Esophagus muscularis mucosa (tissue), 4 donors: ENCODE measurements at regions not wholly inside any gene's neighbourhood (a gene's known extent, or its start where the extent isn't known, plus 50 kb on each side); places are given as distances from the start of the nearest gene placed in this dataset.
A peak's percentile ranks its signal among the peaks of the same experiment; 100 is the strongest.

Experiments used
- DNase-seq: peaks from one replicate; pipeline ENCODE4 v3.0.0-alpha.2; 2017; ENCODE audit errors: extremely low spot score
- H3K27ac ChIP-seq, 4 donors: fragments of 200-600 bp; sonication (generic); replicated peaks in 1 of 4; 1 replicate in 3 of 4; 2 replicates in 1 of 4; pipeline ENCODE4 v1.5.1; 2016 to 2019; ENCODE audit warnings: mild to moderate bottlenecking in 1 of 4
- H3K27me3 ChIP-seq, 4 donors: fragments of 200-600 bp; sonication (generic); one replicate each; pipeline versions ENCODE4 v1.5.1 to v1.6.0; 2016 to 2019
- H3K36me3 ChIP-seq, 4 donors: fragments of 200-600 bp; sonication (generic); one replicate each; pipeline ENCODE4 v1.5.1; 2016 to 2019
- H3K4me1 ChIP-seq, 4 donors: fragments of 200-600 bp; sonication (generic); one replicate each; pipeline ENCODE4 v1.5.1; 2016 to 2019
- H3K4me3 ChIP-seq, 4 donors: fragments of 200-600 bp; sonication (generic); 1 replicate in 2 of 4; 2 replicates in 2 of 4; pipeline ENCODE4 v1.5.1; 2016 to 2019; ENCODE audit warnings: mild to moderate bottlenecking in 4 of 4, moderate library complexity in 1 of 4
- H3K9me3 ChIP-seq, 4 donors: fragments of 200-600 bp; sonication (generic); 1 replicate in 3 of 4; 2 replicates in 1 of 4; pipeline ENCODE4 v1.5.1; 2016 to 2019
- CTCF ChIP-seq, 3 experiments: fragments of 200-600 bp in 2 of 3; fragments of 450-650 bp in 1 of 3; sonication (generic) in 2 of 3; IDR thresholded peaks; one replicate each; pipeline ENCODE4 v1.5.1; 2017 to 2019; ENCODE audit warnings: antibody characterized with exemption in 3 of 3, mild to moderate bottlenecking in 2 of 3, moderate library complexity in 1 of 3
- EP300 ChIP-seq: sonication (generic); formaldehyde crosslinking; IDR thresholded peaks from one replicate; pipeline ENCODE4 v1.6.1; 2017; ENCODE audit warnings: antibody characterized with exemption
- POLR2A ChIP-seq: fragments of 450-650 bp; IDR thresholded peaks from one replicate; pipeline ENCODE4 v1.6.1; 2017; ENCODE audit warnings: antibody characterized with exemption, moderate library complexity, mild to moderate bottlenecking, low read depth
- POLR2AphosphoS5 ChIP-seq, 2 donors: sonication (generic); formaldehyde crosslinking; IDR thresholded peaks; one replicate each; pipeline ENCODE4 v1.6.1; 2017; ENCODE audit warnings: antibody characterized with exemption in 2 of 2
- WGBS: methylation state at CpG from one replicate; pipeline ENCODE4 v1.1.5; 2018; 5-methylcytosine and 5-hydroxymethylcytosine counted together
- intact Hi-C: fragments of 100-400 bp; cut with DNase I; formaldehyde crosslinking; loops from one replicate; pipeline ENCODE4 v1.15.1; 2023

- H3K4me1 ChIP-seq = peaks cover 0 to 7% (median 0%) of the 10 kb centered on the region in 4 donors
- TF ChIP-seq EP300 (no peak), POLR2A (no peak), CTCF (IDR thresholded peaks at IDR 0.05) (no peak), POLR2AphosphoS5 (IDR thresholded peaks at IDR 0.05) (no peak)
- H3K9me3 ChIP-seq = no peaks in the 10 kb centered on the region
- DNase-seq = no peak
- H3K36me3 ChIP-seq = no peaks in the 10 kb centered on the region
- intact Hi-C loops = no loop called here
- H3K27me3 ChIP-seq = no peaks in the 10 kb centered on the region
- no peak overlapping the region for H3K27ac ChIP-seq
- H3K4me3 ChIP-seq = no peak overlapping the region
- 94% methylated on average over 3 of the region's 3 CpGs for WGBS
These were observed 71.0 kb upstream of the ACP3 start for GRCh38 chr3:132246212-132246611.

GRCh38 chr3:132247211-132247610 is 70.0 kb upstream of the ACP3 start:
- Histone ChIP-seq H3K9me3 (no peaks in the 10 kb centered on the region), H3K27ac (no peak overlapping the region), H3K27me3 (no peaks in the 10 kb centered on the region), H3K4me1 (peaks cover 0 to 7% (median 0%) of the 10 kb centered on the region in 4 donors), H3K36me3 (no peaks in the 10 kb centered on the region), H3K4me3 (no peak overlapping the region)
- WGBS = 46% methylated on average over 1 of the region's 1 CpG
- intact Hi-C loops = no loop called here
- TF ChIP-seq POLR2AphosphoS5 (IDR thresholded peaks at IDR 0.05) (no peak), EP300 (no peak), POLR2A (no peak), CTCF (IDR thresholded peaks at IDR 0.05) (no peak)
- DNase-seq = no peak

- 72% methylated on average over 1 of the region's 1 CpG for WGBS
- intact Hi-C loops = no loop called here
- H3K27me3 ChIP-seq = no peaks in the 10 kb centered on the region
- TF ChIP-seq POLR2AphosphoS5 (IDR thresholded peaks at IDR 0.05) (no peak), POLR2A (no peak), EP300 (no peak), CTCF (IDR thresholded peaks at IDR 0.05) (no peak)
- peaks cover 0 to 7% (median 0%) of the 10 kb centered on the region in 4 donors for H3K4me1 ChIP-seq
- H3K27ac ChIP-seq = no peak overlapping the region
- no peaks in the 10 kb centered on the region for H3K36me3 ChIP-seq
- no peak for DNase-seq
- H3K9me3 ChIP-seq = no peaks in the 10 kb centered on the region
- no peak overlapping the region for H3K4me3 ChIP-seq
These were observed 68.7 kb upstream of the ACP3 start for GRCh38 chr3:132248490-132248889.

- intact Hi-C loops = loop anchor here (5.0 to 10.0 kb wide), 2 partner anchors 89 to 141 kb away; no protein-coding TSS in a partner anchor
- DNase-seq = no peak
- no peaks in the 10 kb centered on the region for H3K9me3 ChIP-seq
- peak; percentile 50 to 67 (median 56) for TF ChIP-seq CTCF (IDR thresholded peaks at IDR 0.05)
- no peak for TF ChIP-seq EP300
- TF ChIP-seq POLR2AphosphoS5 (IDR thresholded peaks at IDR 0.05) = no peak
- no peaks in the 10 kb centered on the region for H3K27me3 ChIP-seq
- no peaks in the 10 kb centered on the region for H3K4me1 ChIP-seq
- H3K27ac ChIP-seq = no peak overlapping the region
- H3K4me3 ChIP-seq = no peak overlapping the region
- H3K36me3 ChIP-seq = no peaks in the 10 kb centered on the region
- WGBS = 18% methylated on average over 4 of the region's 4 CpGs
These were observed 63.8 kb upstream of the ACP3 start for GRCh38 chr3:132253262-132253878.
